ENCODE measurements at regions not wholly inside any gene's neighbourhood (a gene's known extent, or its start where the extent isn't known, plus 50 kb on each side); places are given as distances from the start of the nearest gene placed in this dataset.

- no TSS peak for BruUV-seq (replicated peaks)
- no peaks in the 10 kb centered on the region for H3K4me1 ChIP-seq (ENCODE audit: control insufficient read depth in 1 of 2, insufficient read depth in 2 of 2, low read length in 2 of 2)
- no peaks in the 10 kb centered on the region for H3K79me2 ChIP-seq (ENCODE audit: insufficient read depth, low read length)
- no peak overlapping the region for H3K27ac ChIP-seq (ENCODE audit: low read depth, low read length)
- H3K4me2 ChIP-seq (ENCODE audit: low read length), result no peak overlapping the region
- DNase-seq (ENCODE audit: low read depth, low spot score) (no peak), ATAC-seq (no peak)
- ChIA-PET RAD21 (ENCODE audit: low non-redundant PET in 1 of 2, low total read pairs in 2 of 2, uncharacterized antibody in 2 of 2, unreplicated experiment in 2 of 2) (no interaction called here), POLR2A (no interaction called here), CTCF (no interaction called here)
- TF ChIP-seq TCF7L2 (IDR thresholded peaks at IDR 0.05; ENCODE audit: borderline replicate concordance, extremely low read depth, insufficient read depth, insufficient read length) (no peak), POLR2A (IDR thresholded peaks at IDR 0.05; ENCODE audit: borderline replicate concordance, extremely low read depth, insufficient read depth, insufficient read length) (no peak), EZH2phosphoT487 (IDR thresholded peaks at IDR 0.05; ENCODE audit: borderline replicate concordance) (no peak), JUND (IDR thresholded peaks at IDR 0.05) (no peak), REST (IDR thresholded peaks at IDR 0.05; ENCODE audit: low read depth) (no peak), FOSL1 (IDR thresholded peaks at IDR 0.05; ENCODE audit: low read depth) (no peak), YY1 (IDR thresholded peaks at IDR 0.05; ENCODE audit: extremely low read depth, insufficient replicate concordance, low read depth, low read length) (no peak)
- no peaks in the 10 kb centered on the region for H4K20me1 ChIP-seq (ENCODE audit: insufficient read depth)
- no peaks in the 10 kb centered on the region for H3K9me3 ChIP-seq (ENCODE audit: control insufficient read depth in 1 of 2, insufficient read depth in 1 of 2, low read depth in 1 of 2, low read length in 2 of 2)
- H3K4me3 ChIP-seq (replicated peaks in 1 of 2; ENCODE audit: low read depth in 1 of 2, low read length in 2 of 2), result no peak overlapping the region
- H2AFZ ChIP-seq (ENCODE audit: low read depth, low read length, poor library complexity, severe bottlenecking), result no peak overlapping the region
- no peaks in the 10 kb centered on the region for H3K9me2 ChIP-seq (ENCODE audit: insufficient read depth)
- intact Hi-C loops (cut with micrococcal nuclease), result no loop called here
- no peaks in the 10 kb centered on the region for H3K36me3 ChIP-seq (ENCODE audit: control insufficient read depth in 1 of 2, insufficient read depth in 2 of 2, low read length in 2 of 2)
- no peak overlapping the region for H3K9ac ChIP-seq (ENCODE audit: low read length)
- no peaks in the 10 kb centered on the region for H3K27me3 ChIP-seq (ENCODE audit: insufficient read depth, low read length)
These were observed 110.6 kb downstream of the FAM76B start for GRCh38 chr11:95678988-95679387.

- CTCF ChIA-PET, result no interaction called here
- no TSS peak for BruUV-seq (replicated peaks)
- H3K9me2 ChIP-seq (ENCODE audit: insufficient read depth), result no peaks in the 10 kb centered on the region
- H3K9me3 ChIP-seq (ENCODE audit: control insufficient read depth in 1 of 2, insufficient read depth in 1 of 2, low read depth in 1 of 2, low read length in 2 of 2), result no peaks in the 10 kb centered on the region
- H3K36me3 ChIP-seq (ENCODE audit: control insufficient read depth in 1 of 2, insufficient read depth in 2 of 2, low read length in 2 of 2), result no peaks in the 10 kb centered on the region
- H3K79me2 ChIP-seq (ENCODE audit: insufficient read depth, low read length), result no peaks in the 10 kb centered on the region
- H3K27me3 ChIP-seq (ENCODE audit: insufficient read depth, low read length), result peaks cover 7% of the 10 kb centered on the region; the same call in 1 of the 2 replicates
- no peak overlapping the region for H3K9ac ChIP-seq (ENCODE audit: low read length)
- H2AFZ ChIP-seq (ENCODE audit: low read depth, low read length, poor library complexity, severe bottlenecking), result no peak overlapping the region
- no peaks in the 10 kb centered on the region for H3K4me1 ChIP-seq (ENCODE audit: control insufficient read depth in 1 of 2, insufficient read depth in 2 of 2, low read length in 2 of 2)
- no peak overlapping the region for H3K4me2 ChIP-seq (ENCODE audit: low read length)
- ATAC-seq, result no peak
- no peak overlapping the region for H3K27ac ChIP-seq (ENCODE audit: low read depth, low read length)
- DNase-seq (ENCODE audit: low read depth, low spot score), result no peak
- POLR2A ChIA-PET, result no interaction called here
- intact Hi-C loops (cut with micrococcal nuclease), result no loop called here
- RAD21 ChIA-PET (ENCODE audit: low non-redundant PET in 1 of 2, low total read pairs in 2 of 2, uncharacterized antibody in 2 of 2, unreplicated experiment in 2 of 2), result no interaction called here
- H3K4me3 ChIP-seq (replicated peaks in 1 of 2; ENCODE audit: low read depth in 1 of 2, low read length in 2 of 2), result no peak overlapping the region
- H4K20me1 ChIP-seq (ENCODE audit: insufficient read depth), result no peaks in the 10 kb centered on the region
- TF ChIP-seq CEBPB (IDR thresholded peaks at IDR 0.05; ENCODE audit: low read depth) (no peak), EGR1 (IDR thresholded peaks at IDR 0.05; ENCODE audit: low read depth) (no peak), SP1 (IDR thresholded peaks at IDR 0.05; ENCODE audit: low read depth) (no peak), YY1 (IDR thresholded peaks at IDR 0.05; ENCODE audit: extremely low read depth, insufficient replicate concordance, low read depth, low read length) (no peak), SIN3A (IDR thresholded peaks at IDR 0.05; ENCODE audit: low read depth) (no peak), CTCF (IDR thresholded peaks at IDR 0.05 in 2 of 3, conservative IDR thresholded peaks at IDR 0.05 in 1 of 3; ENCODE audit: borderline replicate concordance in 1 of 3, insufficient read depth in 1 of 3, low read depth in 2 of 3, low read length in 2 of 3) (no peak), SRF (IDR thresholded peaks at IDR 0.05; ENCODE audit: low read depth) (no peak), ZBTB33 (IDR thresholded peaks at IDR 0.05; ENCODE audit: extremely low read depth, insufficient replicate concordance, low read length) (no peak)
These were observed 113.3 kb downstream of the FAM76B start for GRCh38 chr11:95676308-95676707.

Measured in HCT116 (cell line).